NCI-H2081 (cell line): ENCODE measurements at regions not wholly inside any gene's neighbourhood (a gene's known extent, or its start where the extent isn't known, plus 50 kb on each side); places are given as distances from the start of the nearest gene placed in this dataset.
"Not testable (repeated sequence)": the region's sequence is repeated elsewhere in the genome, so short reads cannot be mapped to it uniquely, and the experiment has no call there.

ENCODE experiments used
- DNase-seq, 2 experiments: peaks; one replicate each; lab custom pipeline; 2025; lab: John Stamatoyannopoulos, UW

DNA sequence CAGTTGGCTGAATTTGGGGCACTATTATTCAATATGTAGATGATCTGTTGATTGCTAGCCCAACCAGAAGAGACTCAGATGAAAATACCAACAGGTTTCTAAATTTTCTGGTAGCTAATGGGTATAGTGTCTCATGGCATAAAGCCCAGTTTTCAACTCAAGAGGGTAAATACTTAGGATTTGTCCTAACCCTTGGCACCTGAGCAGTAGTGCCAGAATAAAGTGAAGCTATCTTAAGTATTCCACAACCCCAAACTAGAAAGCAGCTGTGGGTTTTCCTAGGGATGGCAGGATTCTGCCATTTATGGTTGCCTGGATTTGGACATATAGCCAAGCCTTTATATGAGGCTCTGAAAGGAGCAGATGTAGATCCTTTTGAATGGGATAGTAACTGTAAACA lies 119.0 kb downstream of the AGTR2 start:
- DNase-seq: no peak

GRCh38 chrX:116290359-116290758 lies 119.8 kb downstream of the AGTR2 start:
- no peak for DNase-seq

DNA sequence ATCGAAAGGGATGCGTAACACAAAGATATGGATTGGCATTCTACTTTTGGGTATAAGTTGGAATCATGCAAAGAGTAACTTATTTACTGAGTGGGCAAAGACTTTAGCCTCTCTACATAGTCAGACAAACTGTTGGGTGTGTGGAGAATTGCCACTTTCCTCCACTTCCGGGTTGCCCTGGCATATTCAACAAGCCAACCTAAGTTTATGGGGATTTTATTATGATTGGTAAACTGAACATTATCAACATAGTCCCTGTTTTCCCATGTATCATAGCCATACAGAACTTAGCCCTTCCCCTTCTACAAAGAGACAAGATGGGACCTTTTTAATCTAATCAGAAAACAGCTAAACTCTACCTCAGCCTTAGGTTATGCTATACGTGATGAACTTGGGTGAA lies 121.6 kb downstream of the AGTR2 start:
- no peak for DNase-seq

- no peak for DNase-seq
Observed at GRCh38 chrX:116298956-116299355, 128.4 kb downstream of the AGTR2 start.

DNA sequence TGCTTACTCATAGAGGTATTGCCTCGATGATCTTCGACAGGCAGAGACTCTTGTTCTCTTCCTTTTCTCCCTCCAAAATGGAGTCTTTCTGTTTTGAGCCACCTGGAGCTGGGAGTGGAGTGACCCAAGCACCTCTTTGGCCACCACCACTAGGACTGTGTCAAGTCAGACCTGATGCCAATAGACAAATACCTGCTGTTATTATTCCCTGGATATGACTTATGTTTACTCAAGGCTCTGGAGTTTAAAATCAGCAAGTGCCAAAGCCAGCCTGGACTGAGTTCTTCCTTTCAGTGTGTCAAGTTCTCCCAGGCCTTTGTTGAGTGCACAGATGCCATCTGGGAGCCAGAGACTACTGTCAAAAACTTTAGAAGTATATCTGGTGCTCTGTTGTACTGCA lies 130.2 kb upstream of the SLC6A14 start:
- no peak for DNase-seq

GRCh38 chrX:116317409-116317808 lies 119.0 kb upstream of the SLC6A14 start:
- no peak for DNase-seq

DNA sequence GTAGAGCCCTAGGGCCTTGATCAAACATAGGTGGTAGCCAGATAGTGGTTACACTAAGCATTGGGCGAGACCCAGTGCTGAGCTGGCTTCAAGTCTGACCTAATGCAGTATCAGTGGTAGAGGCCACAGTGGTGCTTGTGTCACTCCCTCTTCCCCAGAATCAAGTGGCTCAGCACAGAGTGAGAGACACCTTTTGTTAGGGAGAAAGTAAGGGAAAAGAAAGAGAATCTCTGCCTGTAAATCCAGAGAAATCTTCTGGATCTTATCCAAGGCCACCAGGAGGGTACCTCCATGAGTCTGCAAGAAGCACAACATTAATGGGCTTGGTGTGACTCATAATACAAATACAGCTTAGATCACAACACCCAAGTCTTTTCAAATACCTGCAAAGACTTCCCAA lies 117.7 kb upstream of the SLC6A14 start:
- DNase-seq: no peak

- DNase-seq: no peak
Observed at GRCh38 chrX:116321711-116322110, 114.7 kb upstream of the SLC6A14 start.

DNA sequence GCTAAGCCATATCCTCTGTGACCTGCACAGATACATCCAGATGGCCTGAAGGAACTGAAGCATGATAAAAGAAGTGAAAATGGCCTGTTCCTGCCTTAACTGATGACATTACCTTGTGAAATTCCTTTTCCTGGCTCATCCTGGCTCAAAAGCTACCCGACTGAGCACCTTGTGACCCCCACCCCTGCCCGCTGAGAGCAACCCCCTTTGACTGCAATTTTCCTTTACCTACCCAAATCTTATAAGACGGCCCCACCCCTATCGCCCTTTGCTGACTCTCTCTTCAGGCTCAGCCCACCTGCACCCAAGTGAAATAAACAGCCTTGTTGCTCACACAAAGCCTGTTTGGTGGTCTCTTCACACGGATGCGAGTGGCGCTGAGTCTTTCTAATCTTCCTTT lies 104.4 kb upstream of the SLC6A14 start:
- DNase-seq: not testable (repeated sequence)

GRCh38 chrX:116334797-116335196 lies 101.6 kb upstream of the SLC6A14 start:
- not testable (repeated sequence) for DNase-seq

GRCh38 chrX:116339407-116339806 lies 97.0 kb upstream of the SLC6A14 start:
- DNase-seq: no peak

- no peak for DNase-seq
Observed at GRCh38 chrX:116342903-116343302, 93.5 kb upstream of the SLC6A14 start.

DNA sequence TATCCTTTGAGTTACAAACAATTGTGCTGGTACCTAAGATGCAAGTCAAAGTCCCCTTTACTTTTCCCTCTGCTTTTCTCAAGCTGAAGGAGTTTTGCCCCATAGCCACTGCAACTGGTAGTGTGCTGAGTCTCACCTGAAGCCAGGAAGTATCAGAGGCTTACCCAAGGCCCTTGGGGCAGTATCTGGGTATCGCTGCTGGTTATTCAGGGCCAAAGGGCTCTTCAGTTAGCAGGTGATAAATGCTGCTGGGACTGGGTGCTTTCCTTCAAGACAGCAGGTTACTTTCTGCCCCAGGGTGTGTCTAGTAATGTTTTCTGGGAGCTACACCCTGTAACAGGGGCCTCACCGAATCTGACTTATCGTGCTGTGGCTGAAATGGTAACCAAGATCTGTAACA lies 90.4 kb upstream of the SLC6A14 start:
- no peak for DNase-seq

GRCh38 chrX:116357329-116357728 lies 79.1 kb upstream of the SLC6A14 start:
- no peak for DNase-seq

GRCh38 chrX:116378961-116379360 lies 57.4 kb upstream of the SLC6A14 start:
- DNase-seq: no peak

DNA sequence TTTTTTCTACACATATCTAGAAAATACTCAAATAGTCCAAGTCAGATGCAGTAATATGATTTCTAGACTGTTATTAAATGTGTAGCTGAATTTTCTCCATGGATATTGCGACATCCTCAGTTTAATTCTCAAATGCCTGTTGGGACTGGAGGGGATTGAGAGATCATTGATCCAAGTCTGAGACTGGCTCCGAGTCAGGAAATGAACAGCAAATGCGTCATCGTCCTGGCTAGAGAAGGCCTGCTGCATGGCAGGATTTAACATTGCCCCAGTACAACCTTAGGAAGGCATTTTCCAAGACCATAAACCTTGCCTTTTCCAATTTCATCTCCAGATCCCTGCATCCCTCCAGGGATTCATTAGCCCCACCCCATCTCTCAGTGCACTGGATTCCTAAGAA lies 56.6 kb upstream of the SLC6A14 start:
- no peak for DNase-seq

DNA sequence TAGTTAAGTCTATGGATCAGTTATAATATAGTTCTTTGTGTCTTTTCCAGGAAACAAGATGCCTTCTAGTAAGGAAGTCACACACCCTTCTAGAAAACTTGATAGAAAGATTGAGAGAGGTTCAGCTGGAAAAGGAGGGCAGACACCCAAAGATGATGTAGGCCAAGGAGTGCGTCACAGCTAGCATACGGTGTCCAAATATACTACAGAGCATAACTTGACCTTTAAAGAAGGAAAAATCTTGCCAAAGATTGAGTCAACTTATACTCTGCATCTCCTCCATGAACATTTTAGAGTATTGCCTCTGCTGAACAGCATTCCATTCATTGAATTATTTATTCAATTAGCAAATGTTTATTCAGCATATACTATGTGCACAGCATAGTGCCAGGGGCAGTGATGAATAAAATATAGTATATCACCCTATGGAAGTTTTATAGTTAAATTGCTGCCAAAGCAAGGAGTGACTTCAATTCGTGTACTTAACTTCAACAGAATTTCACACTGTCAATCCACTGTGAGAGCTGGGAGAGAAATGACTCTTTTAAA lies 51.9 kb upstream of the SLC6A14 start:
- DNase-seq: no peak
